GM18511 (cell line): ENCODE measurements at regions not wholly inside any gene's neighbourhood (a gene's known extent, or its start where the extent isn't known, plus 50 kb on each side); places are given as distances from the start of the nearest gene placed in this dataset.
"Not testable (repeated sequence)": the region's sequence is repeated elsewhere in the genome, so short reads cannot be mapped to it uniquely, and the experiment has no call there.

ENCODE experiments used
- ATAC-seq: cut with Tn5 transposase; IDR thresholded peaks from one replicate; pipeline ENCODE4 v1.9.1; 2021; ENCODE audit warnings: mild to moderate bottlenecking, moderate library complexity; ENCODE audit not compliant: unreplicated experiment

DNA sequence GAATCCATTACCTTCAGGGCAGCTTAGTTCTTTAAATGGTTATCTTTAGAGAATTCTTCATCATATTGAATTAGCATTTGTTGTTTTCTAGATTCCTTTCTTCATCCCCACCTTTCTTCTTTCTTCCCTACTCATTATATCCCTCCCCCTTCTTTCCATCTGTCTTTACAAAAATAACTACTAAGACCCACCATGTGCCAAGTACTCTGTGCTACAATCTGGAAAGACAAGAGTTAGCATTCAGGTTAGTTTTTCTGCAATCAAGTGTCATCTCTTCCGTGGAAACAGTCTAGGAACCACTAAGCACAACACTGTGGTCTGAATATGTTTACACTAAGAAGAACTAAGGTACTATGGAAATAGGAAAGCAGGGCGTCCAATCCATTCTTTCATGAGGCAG is 897.4 kb upstream of the TENM4 start:
- ATAC-seq: no peak

DNA sequence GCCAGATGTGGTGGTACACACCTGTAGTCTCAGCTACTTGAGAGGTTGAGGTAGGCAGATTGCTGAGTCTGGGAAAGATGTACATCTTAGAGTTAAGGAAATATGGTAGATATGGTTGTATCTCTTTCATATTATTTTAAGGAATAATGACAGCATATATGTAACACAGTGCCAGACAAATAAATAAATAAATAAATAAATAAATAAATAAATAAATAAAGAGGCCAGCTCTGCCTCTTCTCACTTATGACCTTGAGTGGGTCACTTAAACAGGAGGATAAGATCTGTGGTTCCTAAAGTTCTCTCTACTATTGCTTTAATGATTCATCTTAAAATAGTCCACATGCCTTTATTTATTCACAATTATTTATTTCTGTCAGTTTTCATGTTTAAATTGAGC is 890.9 kb upstream of the TENM4 start:
- no peak for ATAC-seq

DNA sequence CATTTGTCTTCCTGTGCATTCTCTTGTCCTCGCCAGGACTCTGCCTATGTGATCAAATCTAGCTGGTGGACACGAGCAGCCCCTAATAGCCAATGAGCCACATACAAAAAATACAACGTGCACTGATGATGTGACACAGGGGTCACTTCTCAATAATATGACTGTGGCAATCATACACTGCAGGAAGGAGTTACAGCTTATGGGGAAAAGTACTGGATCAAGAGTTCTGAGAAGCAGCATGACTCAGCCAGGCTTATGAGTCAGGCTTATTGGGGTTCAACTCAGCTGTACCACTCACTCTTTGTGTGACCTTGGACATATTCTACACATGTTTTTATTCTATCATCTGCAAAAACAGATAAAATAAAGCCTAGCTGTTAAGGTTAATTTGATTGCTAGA is 889.4 kb upstream of the TENM4 start:
- no peak for ATAC-seq

DNA sequence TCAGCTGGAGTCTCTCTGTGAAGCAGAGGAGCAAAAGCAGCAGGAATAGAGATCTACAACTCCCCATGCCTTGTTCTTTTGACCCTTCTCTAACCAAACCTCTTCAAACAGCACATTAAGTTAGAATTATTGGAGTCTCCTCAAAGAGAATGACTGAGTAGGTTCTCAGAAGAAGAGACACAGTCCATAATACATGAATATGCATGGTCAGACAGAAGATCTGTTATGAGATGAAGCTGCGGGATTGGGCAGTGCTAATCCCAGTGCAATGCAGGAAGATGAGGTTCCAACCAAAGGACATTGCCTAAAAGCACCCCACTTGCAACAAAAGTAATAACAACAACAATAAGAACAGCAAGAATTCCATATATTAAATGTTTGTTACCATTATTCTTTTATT is 887.9 kb upstream of the TENM4 start:
- no peak for ATAC-seq

DNA sequence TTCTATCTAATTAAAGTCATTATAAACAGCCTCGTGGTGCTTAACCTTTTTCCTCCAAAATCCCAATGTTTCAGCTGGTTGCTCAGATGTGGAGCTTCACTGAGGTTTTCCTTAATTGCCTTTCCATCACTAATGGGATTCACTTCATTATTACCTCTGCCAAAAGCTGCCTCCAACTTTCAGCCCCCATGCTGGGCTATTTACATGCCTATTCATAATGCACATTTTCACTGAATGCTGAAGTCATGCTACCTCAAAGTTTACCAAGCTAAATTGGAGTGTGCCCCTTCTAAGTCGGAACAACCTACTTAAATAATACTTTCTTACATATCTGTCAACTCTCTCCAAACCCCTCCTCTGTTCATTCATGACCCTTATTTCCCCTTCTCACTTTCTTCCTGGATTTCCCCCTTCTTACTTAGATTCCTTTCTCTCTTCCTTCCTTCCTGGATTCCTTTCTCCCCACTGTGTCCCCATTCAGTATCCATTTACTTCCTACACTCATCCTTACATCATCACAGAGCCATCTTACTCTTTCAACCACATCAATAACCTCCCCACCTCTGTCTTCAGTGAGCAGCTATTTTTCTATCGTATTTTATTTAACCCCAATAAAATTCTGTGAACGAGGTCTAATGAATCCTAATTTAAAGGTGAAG is 887.3 kb upstream of the TENM4 start:
- no peak for ATAC-seq

DNA sequence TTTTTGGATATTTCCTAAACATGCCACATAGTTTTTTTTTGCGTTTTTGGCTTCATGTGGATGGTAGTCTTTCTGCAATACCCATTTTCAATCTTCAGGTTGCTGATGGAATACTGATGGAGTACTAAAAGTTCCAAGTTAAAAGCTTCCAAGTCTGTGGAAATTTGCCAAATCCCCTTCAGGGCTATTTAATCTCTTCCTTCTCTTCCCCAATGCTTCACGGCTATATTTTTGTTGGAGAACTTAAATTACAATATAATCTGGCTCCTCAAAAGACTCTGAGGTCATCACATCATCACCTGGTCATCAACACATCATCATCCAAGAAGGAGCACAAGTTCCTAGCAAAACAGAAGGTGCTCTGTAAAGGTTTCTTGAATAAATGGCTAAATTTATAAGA is 881.0 kb upstream of the TENM4 start:
- no peak for ATAC-seq

DNA sequence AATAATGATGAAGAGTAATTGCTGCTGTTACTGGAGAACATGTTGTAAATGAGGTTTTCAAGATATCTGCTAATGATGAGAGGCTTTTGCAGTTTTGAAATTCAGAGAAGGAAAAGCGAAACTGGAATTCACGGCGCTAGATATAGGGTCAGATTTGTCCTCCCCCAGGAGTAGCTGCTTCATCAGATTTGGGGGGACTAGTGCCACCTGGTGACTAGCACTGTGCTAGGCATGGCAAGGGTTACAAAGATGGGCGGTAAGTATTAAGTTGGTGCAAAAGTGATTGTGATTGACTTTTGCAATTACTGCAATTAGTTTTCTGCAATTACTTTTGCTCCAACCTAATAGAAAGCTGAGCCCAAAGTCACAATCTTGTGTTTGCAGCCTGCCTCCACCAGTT is 879.9 kb upstream of the TENM4 start:
- ATAC-seq: no peak

DNA sequence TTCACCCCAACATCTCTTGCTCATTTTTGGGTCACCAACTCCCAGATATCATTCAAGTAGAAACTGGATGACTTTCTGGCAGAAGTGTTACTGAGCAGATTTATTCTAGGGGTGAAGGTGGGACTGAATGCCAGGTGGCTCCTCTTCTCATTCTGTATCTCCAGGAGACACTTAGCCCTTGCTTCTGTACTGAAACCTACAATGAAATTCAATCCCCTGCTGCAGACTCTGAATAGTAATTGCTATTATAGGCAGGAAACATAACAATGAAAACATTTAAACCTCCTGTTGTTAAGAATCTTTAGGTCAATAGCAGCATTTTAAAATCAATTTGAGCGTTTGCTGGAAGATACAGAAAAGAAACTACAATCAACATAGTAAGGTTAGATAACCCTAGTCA is 879.4 kb upstream of the TENM4 start:
- ATAC-seq: no peak

DNA sequence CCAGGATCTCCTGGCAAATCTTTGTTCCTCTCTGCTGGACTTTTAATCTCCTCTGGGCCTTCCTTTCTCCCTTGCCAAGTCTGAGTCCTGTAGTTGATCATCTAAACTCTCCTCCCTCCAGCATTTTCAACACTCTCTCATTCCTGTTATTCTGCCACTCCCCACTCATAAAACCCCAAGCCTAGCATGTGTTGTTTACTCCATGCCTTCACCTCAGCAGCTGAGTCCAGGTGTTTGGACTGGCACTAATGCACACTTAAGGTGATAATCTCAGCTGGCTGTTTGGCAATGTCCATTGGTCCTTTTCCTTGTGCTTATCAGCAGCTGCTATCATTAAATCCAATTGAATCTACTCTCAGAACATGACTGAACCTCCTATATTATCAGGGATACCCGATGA is 876.8 kb upstream of the TENM4 start:
- no peak for ATAC-seq

DNA sequence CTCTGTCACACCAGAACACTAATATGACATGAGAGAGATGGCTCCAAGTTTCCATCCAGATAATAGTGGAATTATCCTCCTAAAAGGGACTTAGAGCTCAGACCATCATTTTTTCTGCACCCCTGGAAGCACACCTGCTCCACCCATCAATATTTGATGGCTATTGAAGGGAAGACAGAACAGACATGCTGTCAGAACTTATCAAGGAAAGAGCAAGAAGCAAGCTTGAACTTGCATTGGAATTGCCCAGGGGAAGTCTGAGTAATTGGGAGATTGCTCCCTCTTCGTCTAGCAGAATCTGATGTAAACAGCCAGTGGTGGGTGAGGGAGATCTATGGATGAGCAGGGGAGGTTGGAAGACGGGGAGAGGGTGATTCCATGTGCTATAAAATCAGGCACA is 874.4 kb upstream of the TENM4 start:
- ATAC-seq: no peak

DNA sequence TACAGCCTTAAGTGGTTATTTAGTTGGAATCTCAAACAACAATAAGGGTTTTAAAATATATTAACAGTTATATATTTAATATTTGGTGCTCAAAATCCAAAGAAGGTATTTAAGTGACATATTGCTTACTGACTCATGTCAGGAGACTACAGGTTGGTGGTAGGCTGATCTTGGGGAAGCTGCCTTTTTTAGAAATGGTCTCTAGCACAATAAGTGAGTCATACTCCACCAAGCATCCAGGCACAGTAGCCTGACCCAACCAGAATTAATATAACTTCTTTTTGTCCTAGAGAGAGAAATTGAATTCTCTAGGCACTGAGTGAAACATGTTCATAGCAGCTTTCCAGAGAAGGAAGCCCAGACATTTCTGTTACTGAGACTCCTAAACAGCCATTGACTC is 868.5 kb upstream of the TENM4 start:
- no peak for ATAC-seq

DNA sequence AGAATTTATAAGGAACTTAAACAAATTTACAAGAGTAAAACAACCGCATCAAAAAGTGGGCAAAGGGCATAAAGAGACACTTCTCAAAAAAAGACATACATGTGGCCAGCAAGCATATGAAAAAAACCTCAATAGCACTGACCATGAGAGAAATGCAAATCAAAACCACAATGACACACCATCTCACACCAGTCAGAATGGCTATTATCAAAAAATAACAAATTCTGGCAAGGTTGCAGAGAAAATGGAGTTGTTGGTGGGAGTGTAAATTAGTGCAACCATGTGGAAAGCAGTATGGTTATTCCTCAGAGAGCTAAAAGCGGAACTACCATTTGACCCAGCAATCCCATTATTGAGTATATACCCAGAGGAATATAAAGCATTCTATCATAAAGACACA is 866.8 kb upstream of the TENM4 start:
- no peak for ATAC-seq

DNA sequence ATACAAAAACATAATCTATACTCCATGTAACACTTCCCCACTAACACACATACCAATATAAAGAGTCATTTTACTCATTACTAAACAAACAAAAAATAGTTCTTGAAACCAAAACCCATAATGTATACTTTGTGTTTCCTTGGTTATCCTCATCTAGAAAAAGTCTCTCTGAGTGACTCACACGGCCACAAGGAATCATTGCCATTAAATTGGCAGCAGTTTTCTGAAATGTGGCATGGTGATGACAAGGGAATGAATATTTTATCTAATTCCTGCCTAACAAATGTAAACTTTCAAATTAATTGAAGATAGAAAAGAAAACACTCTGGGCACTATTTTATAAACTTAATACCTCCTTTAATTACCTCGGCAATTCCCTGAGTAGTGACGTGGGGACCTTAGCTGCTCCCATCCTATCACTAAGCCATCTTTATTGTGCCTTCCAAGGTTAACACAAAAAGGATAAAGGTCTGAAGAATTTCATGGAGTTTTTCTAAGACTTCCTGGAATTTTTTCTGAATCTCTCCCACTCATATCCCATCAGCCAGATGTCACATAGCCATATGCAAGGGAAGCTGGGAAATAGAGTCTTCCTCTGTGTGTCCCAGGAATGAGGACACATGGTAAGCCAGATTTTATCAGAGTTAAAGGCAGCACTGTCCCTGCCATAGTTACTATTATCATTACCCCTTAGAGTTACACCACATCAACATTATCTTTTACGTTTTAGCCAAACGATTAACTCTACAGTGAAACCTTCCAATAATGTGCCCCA is 857.2 kb upstream of the TENM4 start:
- ATAC-seq: no peak

DNA sequence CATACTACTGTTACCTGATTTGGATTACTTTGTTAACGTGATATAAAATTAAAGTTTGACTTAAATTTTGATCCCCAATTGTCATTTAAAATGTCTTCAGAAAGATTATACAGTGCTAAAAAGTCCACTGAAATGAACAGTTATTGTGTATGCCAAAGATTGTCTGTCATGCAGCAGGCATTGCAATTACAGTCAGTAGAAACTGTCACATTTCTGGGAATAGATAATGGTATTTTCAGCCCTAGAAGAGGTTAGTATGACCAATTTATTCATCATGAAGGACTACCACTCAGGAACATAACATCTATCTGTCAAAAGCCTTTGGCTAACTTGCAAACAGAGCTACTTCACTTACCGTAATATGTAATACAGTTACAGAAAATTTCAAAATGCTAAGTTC is 852.5 kb upstream of the TENM4 start:
- ATAC-seq: no peak

DNA sequence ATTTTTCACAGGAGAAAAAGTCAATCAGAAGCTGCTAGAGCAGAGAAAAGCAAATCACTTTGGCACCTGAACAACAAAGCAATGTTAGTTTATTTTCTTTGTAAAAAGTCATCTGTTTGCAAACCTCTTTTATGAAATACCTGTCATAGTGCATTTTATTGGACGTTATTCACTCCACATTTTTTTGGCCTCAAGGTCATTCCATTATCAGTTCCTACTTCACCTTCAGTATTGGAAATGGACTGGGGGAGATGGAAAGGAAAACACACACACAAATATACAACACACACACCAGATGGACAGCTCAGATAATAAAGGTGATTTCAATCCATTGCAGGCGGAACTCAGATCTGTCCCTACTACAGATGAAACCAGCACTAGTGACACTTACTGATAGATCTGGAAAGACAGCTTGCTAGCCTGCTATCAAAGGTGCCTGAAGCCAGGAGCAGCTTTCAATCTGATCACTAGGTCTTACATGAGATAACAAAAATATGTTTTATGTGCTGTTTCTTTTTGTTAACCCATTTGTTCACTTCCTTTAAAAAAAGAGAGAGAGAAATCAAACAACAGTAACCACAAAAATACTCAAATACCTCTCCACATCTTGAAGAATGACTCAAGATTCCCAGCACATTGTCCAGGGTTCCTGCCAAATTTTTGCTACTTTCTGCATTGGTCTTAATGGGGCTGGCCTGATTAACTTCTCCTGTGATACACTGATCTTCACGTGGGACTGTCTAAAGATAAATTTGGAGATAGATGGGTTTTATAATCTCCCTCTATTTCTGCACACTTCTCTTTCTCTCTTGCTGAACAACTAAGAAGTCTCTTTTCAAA is 844.3 kb upstream of the TENM4 start:
- ATAC-seq: no peak

DNA sequence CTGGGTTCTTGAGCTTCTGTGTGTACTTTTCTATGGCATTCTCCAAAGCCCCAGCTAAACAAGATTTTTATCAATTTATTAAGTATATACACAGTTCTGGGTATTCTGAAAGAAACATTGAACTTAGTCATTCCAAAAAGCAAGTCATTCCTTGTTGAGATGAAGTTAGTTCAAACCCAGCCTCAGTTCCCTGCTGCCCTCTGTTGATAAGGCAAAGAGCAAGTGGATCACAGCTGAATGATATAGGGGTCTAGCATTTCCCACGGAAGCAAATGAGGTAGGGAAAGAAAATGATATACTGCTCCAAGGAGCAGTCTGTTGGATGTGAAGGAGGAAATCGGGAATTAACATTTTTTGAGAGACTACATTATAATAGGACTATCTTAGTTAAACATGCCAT is 841.8 kb upstream of the TENM4 start:
- no peak for ATAC-seq

DNA sequence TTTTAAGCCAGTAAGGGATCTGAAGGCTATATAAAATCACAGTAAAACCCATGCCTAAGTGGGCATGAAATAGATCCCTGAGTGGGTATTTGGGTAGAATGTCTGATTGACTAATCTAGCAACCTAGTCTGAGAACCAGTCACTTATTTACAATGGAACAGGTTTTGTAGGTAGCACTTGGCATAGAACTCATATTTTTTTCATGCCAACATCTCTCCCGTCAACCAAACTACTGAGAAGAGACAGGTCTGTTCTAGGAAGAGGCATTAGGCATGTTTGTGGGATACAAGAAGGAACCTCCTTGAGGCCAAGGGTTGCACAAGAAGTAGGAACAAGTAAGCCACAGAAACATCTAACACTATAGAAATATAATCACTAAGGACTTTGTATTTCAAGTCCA is 840.4 kb upstream of the TENM4 start:
- no peak for ATAC-seq

DNA sequence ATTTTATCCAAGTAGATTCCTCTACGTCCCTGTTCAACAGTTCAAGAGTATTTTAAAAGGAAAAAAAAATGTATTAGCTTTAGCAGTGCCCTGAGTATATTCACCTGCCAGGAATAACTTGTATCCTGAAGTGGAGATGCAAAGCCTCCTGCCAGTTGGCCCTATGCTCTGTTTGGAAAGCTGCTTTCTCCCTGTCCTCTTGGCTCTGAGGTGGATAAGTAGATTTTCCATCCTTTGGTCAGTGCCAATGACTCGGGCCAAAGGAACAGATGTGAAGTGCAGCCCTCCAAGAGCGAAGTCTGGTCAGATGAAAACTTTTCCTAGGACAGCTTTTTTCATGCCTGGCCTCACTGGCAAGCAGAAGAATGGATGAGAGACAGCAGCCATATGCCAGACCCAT is 839.9 kb upstream of the TENM4 start:
- no peak for ATAC-seq

DNA sequence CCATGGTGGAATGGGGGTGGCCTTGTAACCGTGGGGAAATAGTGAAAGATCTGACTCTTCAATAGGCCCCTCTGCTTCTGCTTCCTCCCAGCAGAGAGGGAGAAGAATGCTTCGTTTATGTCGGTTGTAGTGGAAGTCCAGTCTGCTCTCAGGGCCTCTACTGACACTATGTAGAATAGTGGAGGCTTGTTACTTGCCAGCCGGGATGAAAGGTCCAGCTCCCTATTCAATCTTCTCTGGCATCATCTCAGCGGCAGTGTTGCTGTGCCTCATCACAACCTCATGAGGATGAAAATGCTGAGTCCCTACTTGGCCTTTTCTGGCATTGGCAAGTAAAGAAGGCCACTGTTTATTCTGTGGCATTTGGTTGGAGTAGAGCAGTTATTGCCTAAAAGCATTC is 820.9 kb upstream of the TENM4 start:
- ATAC-seq: no peak

DNA sequence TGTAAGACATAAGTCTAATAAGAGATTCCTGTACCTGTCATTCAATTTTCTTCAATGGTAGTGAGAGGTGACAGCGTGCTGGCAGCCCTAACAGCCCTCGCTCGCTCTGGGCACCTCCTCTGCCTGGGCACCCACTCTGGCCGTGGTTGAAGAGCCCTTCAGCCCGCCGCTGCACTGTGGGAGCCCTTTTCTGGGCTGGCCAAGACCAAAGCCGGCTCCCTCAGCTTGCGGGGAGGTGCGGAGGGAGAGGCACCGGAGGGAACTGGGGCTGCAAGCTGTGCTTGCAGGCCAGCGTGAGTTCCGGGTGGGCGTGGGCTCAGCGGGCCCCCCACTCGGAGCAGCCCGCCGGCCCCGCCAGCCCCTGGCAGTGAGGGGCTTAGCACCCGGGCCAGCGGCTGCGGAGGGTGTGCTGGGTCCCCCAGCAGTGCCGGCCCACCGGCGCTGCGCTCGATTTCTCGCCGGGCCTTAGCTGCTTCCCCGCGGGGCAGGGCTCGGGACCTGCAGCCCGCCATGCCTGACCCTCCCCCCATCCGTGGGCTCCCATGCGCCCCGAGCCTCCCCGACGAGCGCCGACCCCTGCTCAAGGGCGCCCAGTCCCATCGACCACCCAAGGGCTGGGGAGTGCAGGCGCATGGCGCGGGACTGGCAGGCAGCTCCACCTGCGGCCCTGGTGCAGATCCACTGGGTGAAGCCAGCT is 816.6 kb upstream of the TENM4 start:
- not testable (repeated sequence) for ATAC-seq

DNA sequence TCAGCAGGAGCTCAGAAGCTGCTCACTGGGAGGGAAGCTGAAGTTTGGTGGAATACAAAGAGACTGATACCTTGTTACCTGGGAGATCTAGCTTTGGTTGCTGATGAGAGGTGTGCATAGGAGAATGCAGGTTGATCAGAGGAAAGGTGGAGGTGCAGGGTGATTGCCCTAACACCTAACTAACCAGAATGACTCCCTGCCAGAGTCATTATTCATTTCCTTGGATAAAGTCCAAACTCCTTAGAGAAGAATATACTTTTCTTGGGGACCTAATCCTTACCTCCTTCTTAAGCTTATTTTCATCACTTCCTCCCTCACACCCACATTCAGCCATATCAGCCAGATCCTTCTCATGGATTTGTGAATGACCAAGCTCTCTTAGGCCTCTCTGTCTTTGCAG is 814.2 kb upstream of the TENM4 start:
- no peak for ATAC-seq
